A673 (cell line): ENCODE measurements at regions not wholly inside any gene's neighbourhood (a gene's known extent, or its start where the extent isn't known, plus 50 kb on each side); places are given as distances from the start of the nearest gene placed in this dataset.

ENCODE experiments used
- BruUV-seq: library from RNA; stranded (reverse); fragments of 400-500 nt; replicated peaks from 2 replicates; lab custom pipeline; 2021; lab: Mats Ljungman, UMichigan
- CTCF ChIA-PET: fragments of 300-600 bp; sonication (Branson Sonifier 250); formaldehyde crosslinking; loops from one replicate; lab custom pipeline; 2022; ENCODE audit warnings: antibody characterized with exemption; lab: Charles Lee
- POLR2A ChIA-PET: fragments of 300-600 bp; sonication (Branson Sonifier 250); formaldehyde crosslinking; loops from one replicate; lab custom pipeline; 2022; ENCODE audit warnings: antibody characterized with exemption; ENCODE audit not compliant: low non-redundant PET; lab: Charles Lee
- DNase-seq: peaks from one replicate; pipeline ENCODE4 v3.0.0-alpha.2; 2015; ENCODE audit warnings: low spot score
- H3K27ac ChIP-seq: fragments of 200-600 bp; sonication (generic); 2 replicates; pipeline ENCODE4 v1.5.1; 2016; ENCODE audit warnings: mixed run types, low read depth, mild to moderate bottlenecking, mixed read lengths, antibody characterized with exemption, low read length; ENCODE audit not compliant: poor library complexity, severe bottlenecking
- H3K27me3 ChIP-seq: fragments of 200-600 bp; sonication (generic); replicated peaks from 2 replicates; pipeline ENCODE4 v1.6.1; 2017; ENCODE audit warnings: mixed run types, low read depth, mild to moderate bottlenecking, mixed read lengths, antibody characterized with exemption, low read length; ENCODE audit not compliant: insufficient read depth, poor library complexity
- H3K36me3 ChIP-seq: fragments of 200-600 bp; sonication (generic); 2 replicates; pipeline ENCODE4 v1.6.1; 2016; ENCODE audit warnings: mixed run types, mild to moderate bottlenecking, mixed read lengths, antibody characterized with exemption, low read length; ENCODE audit not compliant: insufficient read depth, poor library complexity, severe bottlenecking
- H3K4me1 ChIP-seq: fragments of 200-600 bp; sonication (generic); 2 replicates; pipeline ENCODE4 v1.6.1; 2017; ENCODE audit warnings: mixed run types, mild to moderate bottlenecking, mixed read lengths, antibody characterized with exemption, low read length; ENCODE audit not compliant: insufficient read depth, poor library complexity, severe bottlenecking
- H3K4me3 ChIP-seq: fragments of 200-600 bp; sonication (generic); 2 replicates; pipeline ENCODE4 v1.5.1; 2016; ENCODE audit warnings: low read depth, mixed run types, mild to moderate bottlenecking, mixed read lengths, low read length; ENCODE audit not compliant: poor library complexity, severe bottlenecking
- H3K9me3 ChIP-seq: fragments of 200-600 bp; sonication (generic); 2 replicates; pipeline ENCODE4 v1.6.1; 2016; ENCODE audit warnings: mixed run types, low read depth, mild to moderate bottlenecking, mixed read lengths, antibody characterized with exemption, low read length; ENCODE audit not compliant: poor library complexity, severe bottlenecking
- EZH2 ChIP-seq: fragments of 200-600 bp; sonication (generic); IDR thresholded peaks from 2 replicates; pipeline ENCODE4 v1.6.1; 2017; ENCODE audit warnings: borderline replicate concordance, low read depth, mild to moderate bottlenecking, mixed read lengths, antibody characterized with exemption, low read length; ENCODE audit not compliant: poor library complexity, severe bottlenecking
- intact Hi-C: fragments of 100-400 bp; cut with micrococcal nuclease; formaldehyde crosslinking; loops from one replicate; pipeline ENCODE4 v1.10.0; 2022; ENCODE audit not compliant: unreplicated experiment
- TF ChIP-seq, protein P1 (sequence below): fragments of 300-800, 200-600 bp; sonication (generic); conservative IDR thresholded peaks from 2 replicates; pipeline ENCODE4 v1.5.1; 2017; ENCODE audit warnings: low read depth, mild to moderate bottlenecking, antibody characterized with exemption, low read length, moderate library complexity, mixed read lengths

DNA sequence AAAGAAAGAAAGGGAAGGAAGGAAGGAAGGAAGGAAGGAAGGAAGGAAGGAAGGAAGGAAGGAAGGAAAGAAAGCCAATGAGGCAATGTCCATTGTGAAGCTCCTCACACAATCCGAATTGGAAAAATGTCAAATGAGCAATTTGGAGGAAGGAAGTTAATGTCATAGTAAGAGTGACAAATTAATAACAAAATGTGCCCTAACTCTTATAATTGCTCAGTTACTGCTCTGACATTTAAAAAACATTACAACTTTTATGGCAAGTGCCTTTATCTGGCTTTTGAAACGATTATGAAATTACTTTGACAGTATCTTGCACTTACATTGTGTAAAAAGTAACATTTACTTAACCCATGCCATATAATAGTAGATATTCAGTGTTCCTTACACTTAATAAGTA, 96.5 kb upstream of the EFHC2 start:
- H3K4me1 ChIP-seq, result peaks cover 11% of the 10 kb centered on the region
- no peak for TF ChIP-seq EZH2
- TF ChIP-seq, protein P1, sequence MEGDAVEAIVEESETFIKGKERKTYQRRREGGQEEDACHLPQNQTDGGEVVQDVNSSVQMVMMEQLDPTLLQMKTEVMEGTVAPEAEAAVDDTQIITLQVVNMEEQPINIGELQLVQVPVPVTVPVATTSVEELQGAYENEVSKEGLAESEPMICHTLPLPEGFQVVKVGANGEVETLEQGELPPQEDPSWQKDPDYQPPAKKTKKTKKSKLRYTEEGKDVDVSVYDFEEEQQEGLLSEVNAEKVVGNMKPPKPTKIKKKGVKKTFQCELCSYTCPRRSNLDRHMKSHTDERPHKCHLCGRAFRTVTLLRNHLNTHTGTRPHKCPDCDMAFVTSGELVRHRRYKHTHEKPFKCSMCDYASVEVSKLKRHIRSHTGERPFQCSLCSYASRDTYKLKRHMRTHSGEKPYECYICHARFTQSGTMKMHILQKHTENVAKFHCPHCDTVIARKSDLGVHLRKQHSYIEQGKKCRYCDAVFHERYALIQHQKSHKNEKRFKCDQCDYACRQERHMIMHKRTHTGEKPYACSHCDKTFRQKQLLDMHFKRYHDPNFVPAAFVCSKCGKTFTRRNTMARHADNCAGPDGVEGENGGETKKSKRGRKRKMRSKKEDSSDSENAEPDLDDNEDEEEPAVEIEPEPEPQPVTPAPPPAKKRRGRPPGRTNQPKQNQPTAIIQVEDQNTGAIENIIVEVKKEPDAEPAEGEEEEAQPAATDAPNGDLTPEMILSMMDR, result no peak
- peak; percentile 96 for DNase-seq
- no peak overlapping the region for H3K4me3 ChIP-seq
- peak overlapping the region; percentile 86 for H3K27ac ChIP-seq
- BruUV-seq, result no TSS peak
- no peaks in the 10 kb centered on the region for H3K36me3 ChIP-seq
- ChIA-PET CTCF (interaction anchor here (0.7 kb wide), 1 partner anchor 103 kb away, joined by 3 read pairs; no protein-coding TSS in a partner anchor), POLR2A (interaction anchor here (0.6 kb wide), 1 partner anchor 31 kb away, joined by 3 read pairs; no protein-coding TSS in a partner anchor)
- no peaks in the 10 kb centered on the region for H3K27me3 ChIP-seq
- intact Hi-C loops, result no loop called here
- H3K9me3 ChIP-seq, result no peaks in the 10 kb centered on the region

- no peaks in the 10 kb centered on the region for H3K36me3 ChIP-seq
- H3K9me3 ChIP-seq, result no peaks in the 10 kb centered on the region
- DNase-seq, result peak; percentile 82
- intact Hi-C loops, result loop anchor here (10.0 kb wide), 1 partner anchor 485 kb away; no protein-coding TSS in a partner anchor
- H3K4me1 ChIP-seq, result peaks cover 11% of the 10 kb centered on the region
- CTCF ChIA-PET, result no interaction called here
- TF ChIP-seq, protein P1, result no peak
- no peak for TF ChIP-seq EZH2
- no peak overlapping the region for H3K4me3 ChIP-seq
- no TSS peak for BruUV-seq
- peak overlapping the region; percentile 98 for H3K27ac ChIP-seq
- POLR2A ChIA-PET, result no interaction called here
- no peaks in the 10 kb centered on the region for H3K27me3 ChIP-seq
Measured at GRCh38 chrX:44439242-44439794, 95.8 kb upstream of the EFHC2 start.

DNA sequence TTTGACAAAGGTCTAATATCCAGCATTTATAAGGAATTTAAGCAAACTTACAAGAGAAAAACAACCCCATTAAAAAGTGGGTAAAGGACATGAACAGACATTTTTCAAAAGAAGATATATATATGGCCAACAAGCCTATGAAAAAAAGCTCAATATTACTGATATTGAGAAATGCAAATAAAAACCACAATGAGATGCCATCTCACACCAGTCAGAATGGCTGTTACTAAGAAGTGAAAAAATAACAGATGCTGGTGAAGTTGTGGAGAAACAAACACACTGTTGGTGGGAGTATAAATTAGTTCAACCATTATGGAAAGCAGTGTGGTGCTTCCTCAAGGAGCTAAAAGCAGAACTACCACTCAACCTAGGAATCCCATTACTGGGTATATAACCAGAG, 91.6 kb upstream of the EFHC2 start:
- no peak for TF ChIP-seq EZH2
- TF ChIP-seq, protein P1, result no peak
- ChIA-PET CTCF (no interaction called here), POLR2A (no interaction called here)
- intact Hi-C loops, result loop anchor here (10.0 kb wide), 1 partner anchor 480 kb away; no protein-coding TSS in a partner anchor
- H3K27me3 ChIP-seq, result no peaks in the 10 kb centered on the region
- H3K27ac ChIP-seq, result no peak overlapping the region
- BruUV-seq, result no TSS peak
- H3K4me1 ChIP-seq, result peaks cover 20% of the 10 kb centered on the region
- H3K36me3 ChIP-seq, result no peaks in the 10 kb centered on the region
- H3K4me3 ChIP-seq, result no peak overlapping the region
- H3K9me3 ChIP-seq, result no peaks in the 10 kb centered on the region
- DNase-seq, result no peak
